ENCODE measurements at regions not wholly inside any gene's neighbourhood (a gene's known extent, or its start where the extent isn't known, plus 50 kb on each side); places are given as distances from the start of the nearest gene placed in this dataset.

GRCh38 chr6:168231393-168231957 lies 88.1 kb downstream of the DACT2 start:
- intact Hi-C loops (cut with DNase I) = no loop called here
- peak in 4 of 42 donors; percentile 26 to 36 (median 30) for DNase-seq

- DNase-seq = peak in 1 of 42 donors; percentile 12
- intact Hi-C loops (cut with DNase I) = no loop called here
These were observed 90.2 kb downstream of the DACT2 start for GRCh38 chr6:168229368-168229752.

GRCh38 chr6:168228676-168229367 lies 90.8 kb downstream of the DACT2 start:
- DNase-seq = peak in 2 of 42 donors; percentile 10 to 36
- intact Hi-C loops (cut with DNase I) = no loop called here

DNA sequence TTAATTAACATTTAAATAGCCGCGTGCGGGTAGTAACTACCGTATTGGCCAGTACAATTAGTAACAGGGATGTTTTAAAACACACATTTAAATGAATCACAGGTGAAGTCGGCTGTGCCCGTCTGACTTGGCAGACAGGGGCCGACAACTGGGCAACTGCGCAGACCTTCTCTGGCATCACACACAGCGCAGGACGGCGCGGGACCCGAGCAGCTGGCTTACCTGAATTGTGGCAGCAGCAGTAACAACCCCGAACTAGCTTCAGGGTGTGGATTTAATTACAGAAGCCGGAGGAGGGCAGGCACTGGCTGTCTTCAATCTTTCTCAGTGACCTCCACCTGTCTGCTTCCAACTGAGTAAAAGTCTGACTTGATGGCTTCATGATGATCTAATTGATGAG lies 91.7 kb downstream of the DACT2 start:
- DNase-seq = peak in 2 of 42 donors; percentile 4 to 16
- intact Hi-C loops (cut with DNase I) = no loop called here

DNA sequence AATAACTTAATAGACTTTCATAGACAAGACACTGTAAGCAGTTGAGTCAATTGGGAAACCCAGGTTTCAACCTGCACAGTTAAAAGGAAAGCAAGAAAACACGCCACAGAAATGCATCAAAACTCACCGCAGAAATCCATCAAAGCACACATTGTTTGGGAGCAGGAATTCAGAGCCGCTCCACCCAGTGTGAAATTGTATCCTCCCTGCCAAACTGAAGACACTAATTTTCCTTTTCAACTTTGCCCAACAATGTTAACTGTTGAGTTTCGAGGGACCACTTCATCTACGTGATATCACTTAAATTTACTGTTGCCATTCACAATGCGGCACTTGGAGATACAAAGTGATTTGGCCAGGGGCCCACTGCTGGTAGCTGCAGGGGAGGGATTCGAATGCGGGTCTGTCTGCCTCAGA lies 92.7 kb downstream of the DACT2 start:
- peak in 3 of 42 donors; percentile 8 to 25 (median 9) for DNase-seq
- intact Hi-C loops (cut with DNase I) = no loop called here

DNA sequence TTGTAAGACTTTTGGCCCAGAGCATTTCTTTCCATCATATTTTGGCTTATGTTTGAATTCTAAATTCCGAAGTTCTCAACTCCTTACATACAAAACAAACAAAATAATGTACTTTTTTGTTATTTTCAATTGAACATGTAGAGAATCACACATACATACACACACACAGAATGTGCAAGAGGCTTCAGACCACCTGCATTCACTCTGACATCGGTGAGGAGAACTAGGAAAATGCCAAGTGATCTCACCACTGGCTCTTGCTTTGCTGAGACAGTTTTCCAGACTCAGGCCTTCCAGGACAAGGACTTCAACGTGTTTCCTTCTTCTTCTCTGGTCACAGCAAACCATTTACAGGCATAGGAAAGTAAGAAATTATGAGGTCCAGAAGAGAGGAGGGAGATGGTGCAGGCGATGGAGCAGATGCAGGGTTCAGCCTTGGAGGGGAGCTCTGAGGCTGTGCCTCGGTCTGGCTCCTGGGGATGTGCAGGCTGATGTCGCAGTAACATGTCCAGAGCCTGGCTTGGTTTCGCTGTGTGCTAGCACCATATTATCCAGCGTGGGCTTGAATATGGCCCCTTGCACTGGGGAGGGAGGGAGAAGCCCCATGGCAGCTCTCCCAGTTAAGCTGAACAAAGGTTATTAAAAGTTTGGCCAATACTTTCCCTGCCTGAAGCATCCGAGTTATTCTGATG lies 93.4 kb downstream of the DACT2 start:
- DNase-seq = peak in 16 of 42 donors; percentile 18 to 64 (median 44)

GRCh38 chr6:168225471-168225911 lies 94.1 kb downstream of the DACT2 start:
- DNase-seq = peak in 2 of 42 donors; percentile 10 to 31
- intact Hi-C loops (cut with DNase I) = no loop called here

More for the DNA sequence above, 93.4 kb downstream of the DACT2 start:
- intact Hi-C loops (cut with DNase I) = no loop called here

DNA sequence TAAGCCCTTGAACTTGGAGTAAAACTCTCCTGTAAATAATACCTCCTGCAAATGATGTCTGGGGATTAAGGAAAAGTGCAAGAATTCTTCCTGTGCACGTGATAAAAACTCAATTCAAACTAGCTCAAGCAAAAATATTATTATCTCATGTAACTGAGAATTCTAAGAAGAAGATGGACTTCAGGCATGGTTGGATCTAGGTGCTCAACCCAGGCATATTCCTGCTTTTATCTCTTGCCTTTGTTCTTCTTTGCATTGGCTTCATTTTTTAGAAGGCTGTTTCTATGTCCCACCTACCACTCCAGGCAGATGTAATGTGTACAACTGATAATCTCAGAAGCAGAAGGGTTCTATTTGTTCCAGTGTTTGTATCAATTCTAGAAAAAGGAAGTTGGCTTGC lies 95.8 kb downstream of the DACT2 start:
- intact Hi-C loops (cut with DNase I) = no loop called here
- DNase-seq = no peak

DNA sequence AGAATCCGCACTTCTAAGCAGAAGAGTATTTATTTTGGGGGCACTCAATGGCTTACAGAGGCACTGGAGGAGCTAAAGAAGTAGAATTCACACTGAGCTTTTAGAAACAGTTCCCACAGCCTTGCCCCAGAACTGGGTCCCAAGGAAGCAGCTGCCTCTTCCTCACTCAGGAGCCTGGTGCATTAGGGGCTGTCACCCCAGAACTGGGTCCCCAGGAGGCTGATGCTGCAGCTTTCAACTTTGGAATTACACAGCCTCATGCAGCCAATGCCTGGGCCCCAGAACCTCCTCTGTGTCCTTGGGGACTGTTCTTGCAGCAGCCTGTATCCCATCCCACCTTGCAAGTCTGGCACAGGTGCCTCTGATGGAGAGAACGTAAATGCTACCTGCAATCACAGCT lies 96.4 kb downstream of the DACT2 start:
- DNase-seq = peak in 2 of 42 donors; percentile 6 to 20
- intact Hi-C loops (cut with DNase I) = no loop called here

DNA sequence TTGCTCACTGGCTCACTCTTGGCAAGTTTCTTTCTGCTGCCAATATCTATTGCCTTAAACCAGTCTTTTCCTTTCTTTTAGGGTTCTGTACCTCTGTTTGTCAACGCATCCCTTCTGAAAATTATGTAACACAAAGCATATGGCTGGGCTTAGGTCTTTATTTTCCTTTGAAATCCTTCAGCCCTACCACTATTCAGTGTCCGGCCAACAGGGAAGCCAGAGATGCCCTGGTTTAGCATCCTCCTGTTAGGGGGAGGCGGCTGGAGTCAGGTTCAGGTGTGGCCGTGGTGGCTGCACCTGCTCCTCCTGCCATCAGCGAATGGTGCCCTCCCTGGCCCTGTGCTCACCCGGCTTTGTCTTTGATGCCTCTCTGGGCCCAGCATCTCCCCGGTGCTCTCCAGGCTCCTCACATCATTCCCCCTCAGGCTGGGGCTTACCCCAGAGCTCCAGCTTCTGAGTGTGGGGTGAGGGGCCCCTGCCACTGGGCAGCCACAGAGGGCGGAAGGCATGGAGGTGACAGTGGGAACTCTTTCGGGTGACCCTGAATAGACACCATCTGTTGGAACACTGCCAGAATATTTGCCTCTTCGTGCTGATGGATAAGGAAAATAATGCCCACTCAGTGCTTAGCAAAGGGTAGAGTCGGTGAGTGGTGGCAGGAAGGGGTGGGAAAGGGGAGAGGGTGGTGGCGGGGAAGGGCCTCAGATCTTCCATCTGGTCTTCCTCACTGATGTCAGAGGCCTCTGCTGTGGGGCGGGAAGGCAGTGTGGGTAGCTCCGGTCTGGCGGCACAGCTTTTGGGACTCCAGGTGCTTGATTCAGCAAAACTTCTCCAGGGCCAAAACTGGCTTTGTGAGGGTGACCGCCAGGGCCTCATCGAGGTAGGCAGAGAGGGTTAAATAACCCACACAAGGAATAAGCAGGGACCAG lies 97.2 kb downstream of the DACT2 start:
- intact Hi-C loops (cut with DNase I) = no loop called here
- DNase-seq = peak in 2 of 42 donors; percentile 9 to 31

DNA sequence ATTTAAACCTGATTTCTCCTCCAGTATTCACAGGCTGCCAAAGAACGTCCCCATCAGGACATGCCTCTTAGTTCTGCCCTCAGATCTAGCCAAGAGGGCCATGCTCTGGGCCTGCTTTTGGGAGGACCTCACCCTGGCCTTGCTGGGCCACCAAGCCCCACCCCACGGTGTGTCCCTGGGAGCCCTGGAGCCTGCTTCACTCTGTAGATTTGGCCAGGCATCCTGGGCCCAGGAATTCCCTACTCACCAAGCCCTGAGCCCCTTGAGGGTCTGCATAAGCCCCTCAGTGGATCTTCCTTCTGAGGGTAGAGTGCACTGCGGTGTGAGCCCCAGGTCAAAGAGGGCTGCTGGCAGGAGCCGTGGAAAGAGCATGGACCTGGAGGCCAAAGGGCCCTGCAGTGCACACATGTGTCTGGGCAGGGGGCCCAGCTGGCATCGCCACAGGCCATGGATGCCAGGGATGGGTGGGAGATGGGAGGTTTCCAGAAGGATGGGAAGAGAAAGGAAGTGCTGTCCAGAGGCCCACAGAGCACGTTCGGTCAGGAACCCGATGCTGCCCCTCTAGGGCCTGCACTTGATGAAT lies 98.0 kb downstream of the DACT2 start:
- peak in 3 of 42 donors; percentile 6 to 32 (median 8) for DNase-seq
- intact Hi-C loops (cut with DNase I) = no loop called here

DNA sequence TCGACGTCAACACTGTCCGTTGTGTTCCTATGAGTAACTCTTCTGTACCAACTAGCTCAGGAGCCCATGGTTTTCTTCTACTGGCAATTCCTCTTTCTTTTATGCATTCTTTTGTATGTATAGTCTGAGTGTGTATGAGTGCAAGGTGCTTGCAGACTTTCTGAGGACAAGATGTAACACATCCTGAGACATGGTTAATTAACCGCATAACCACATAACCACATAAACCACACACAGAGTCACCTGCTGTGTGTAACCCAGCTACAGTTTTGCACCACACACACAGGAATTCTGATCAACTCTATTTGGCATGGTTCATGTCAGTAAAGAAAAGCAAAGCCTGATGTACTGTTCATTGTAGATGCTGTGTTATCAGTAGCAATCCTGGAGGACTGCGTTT lies 98.6 kb downstream of the DACT2 start:
- intact Hi-C loops (cut with DNase I) = no loop called here
- peak in 1 of 42 donors; percentile 3 for DNase-seq

DNA sequence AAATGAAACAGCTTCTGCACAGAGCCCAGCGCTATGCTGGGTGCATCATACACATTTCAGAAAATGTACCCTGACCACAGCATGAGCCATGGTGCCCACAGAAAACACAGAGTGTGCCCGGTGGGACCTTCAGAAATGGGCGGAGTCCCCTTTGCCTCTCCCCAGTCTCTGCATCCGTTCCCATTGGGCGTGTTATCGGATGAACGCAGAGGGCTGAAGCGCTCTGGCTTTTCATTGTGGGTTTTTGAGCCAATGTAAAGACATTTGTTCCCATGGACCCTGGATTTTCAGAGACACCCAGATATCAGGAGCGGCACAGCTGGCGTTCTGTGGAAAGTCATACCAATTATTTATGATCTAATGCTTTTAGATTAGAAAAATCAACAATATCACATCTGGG lies 99.8 kb downstream of the DACT2 start:
- intact Hi-C loops (cut with DNase I) = no loop called here
- peak in 3 of 42 donors; percentile 2 to 28 (median 22) for DNase-seq

GRCh38 chr6:168218785-168219566 lies 100.6 kb downstream of the DACT2 start:
- DNase-seq = peak in 4 of 42 donors; percentile 4 to 37 (median 20)
- intact Hi-C loops (cut with DNase I) = no loop called here

DNA sequence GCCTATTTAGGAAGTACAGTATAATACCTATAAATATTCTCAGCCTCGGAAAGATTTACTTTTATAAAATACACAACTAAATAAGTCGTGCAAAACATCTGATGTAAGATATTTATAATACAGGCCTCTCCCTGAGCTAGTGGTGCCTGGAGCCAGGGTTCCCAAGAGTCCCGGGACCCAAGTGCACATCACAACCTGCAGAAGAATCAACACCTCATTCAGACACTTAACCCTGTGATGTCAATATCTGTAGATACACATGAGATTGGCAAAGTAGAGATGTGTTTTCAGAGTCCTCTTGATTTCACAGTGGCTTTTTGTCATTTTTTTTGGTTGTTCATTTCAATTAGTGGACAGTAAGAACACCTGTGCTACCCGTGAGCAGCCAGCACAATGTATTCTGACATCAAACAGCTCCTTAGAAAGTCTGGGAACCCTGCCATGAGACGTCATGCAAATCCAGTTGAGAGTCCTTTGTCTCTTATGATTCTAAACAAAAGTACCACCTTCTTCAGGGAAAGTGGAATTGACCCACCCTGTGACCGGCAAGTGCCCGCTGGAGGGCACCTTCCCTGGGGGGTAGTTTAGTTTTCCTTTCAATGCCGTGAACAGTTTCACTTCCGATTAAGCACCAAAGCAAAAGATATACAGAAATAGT lies 101.6 kb downstream of the DACT2 start:
- peak in 5 of 42 donors; percentile 0 to 30 (median 9) for DNase-seq
- intact Hi-C loops (cut with DNase I) = no loop called here

GRCh38 chr6:168217216-168217879 lies 102.2 kb downstream of the DACT2 start:
- intact Hi-C loops (cut with DNase I) = no loop called here

DNA sequence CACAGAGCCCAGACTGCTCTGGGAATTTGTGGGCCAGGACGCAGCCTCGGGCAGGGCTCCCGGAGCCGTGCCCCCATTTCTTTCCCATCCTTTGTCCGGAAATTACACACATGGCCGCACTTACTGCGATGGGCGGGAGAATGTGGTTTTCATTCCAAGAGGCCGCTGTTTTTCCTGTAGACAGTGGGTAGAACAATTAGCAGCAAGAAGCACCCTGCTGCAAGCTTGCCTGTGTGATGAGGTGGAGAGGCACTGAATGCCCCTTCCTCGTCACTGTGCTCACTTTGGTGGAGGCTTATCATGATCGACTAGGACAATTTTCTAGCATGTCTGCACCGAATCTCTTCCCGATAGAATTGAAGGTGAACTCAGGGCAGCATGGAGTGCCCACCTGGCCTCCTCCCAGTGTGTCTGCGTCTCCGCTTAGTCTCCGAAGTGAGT lies 102.8 kb downstream of the DACT2 start:
- peak in 24 of 42 donors; percentile 18 to 67 (median 44) for DNase-seq
- intact Hi-C loops (cut with DNase I) = no loop called here

More at GRCh38 chr6:168217216-168217879, 102.2 kb downstream of the DACT2 start:
- peak in 8 of 42 donors; percentile 3 to 40 (median 16) for DNase-seq

Measured in head of caudate nucleus (tissue), 42 donors.